Astrocyte of the hippocampus (primary cell): ENCODE measurements at regions not wholly inside any gene's neighbourhood (a gene's known extent, or its start where the extent isn't known, plus 50 kb on each side); places are given as distances from the start of the nearest gene placed in this dataset.

Experiments used
- DNase-seq: peaks from one replicate; pipeline ENCODE4 v3.0.0; 2011; ENCODE audit warnings: low read depth, low spot score

DNA sequence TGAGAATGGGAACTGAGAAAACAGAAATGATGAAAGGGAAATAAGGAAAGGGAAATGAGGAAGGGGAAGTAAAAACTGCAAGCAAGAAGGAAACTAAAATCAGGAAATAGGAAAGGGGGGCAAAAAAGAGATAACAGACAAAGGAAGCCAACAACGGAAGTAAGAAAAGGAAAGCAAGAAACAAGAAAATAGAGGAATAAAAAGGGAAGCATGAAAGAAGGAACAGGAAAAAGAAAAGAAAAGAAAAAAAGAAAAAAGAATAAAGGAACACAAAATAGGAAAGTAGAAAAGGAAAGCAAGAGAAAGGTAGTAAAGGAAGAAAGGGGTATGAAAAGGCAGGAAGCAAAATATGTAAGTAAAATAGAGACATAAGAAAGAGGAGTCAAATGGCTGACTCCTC is 241.2 kb upstream of the NCKAP5 start:
- DNase-seq = no peak

DNA sequence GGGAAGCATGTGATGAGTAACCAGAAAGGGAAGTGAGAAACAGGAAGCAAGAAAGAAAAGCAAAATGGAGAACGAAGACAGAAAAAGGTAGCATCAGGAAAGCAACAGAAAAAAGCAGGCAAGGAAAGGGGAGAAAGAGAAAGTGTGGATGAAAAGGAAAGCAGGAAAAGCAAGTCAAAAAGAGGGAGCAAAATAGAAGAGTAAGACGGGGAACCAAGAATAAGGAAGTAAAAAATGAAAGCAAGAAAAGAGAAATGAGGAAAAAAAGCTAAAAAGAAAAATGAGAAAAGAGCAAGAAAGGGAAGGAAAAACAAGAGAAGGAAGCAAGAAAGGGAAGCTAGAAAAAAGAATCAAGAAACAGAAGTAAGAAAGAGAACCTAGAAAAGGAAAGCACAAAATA is 242.3 kb upstream of the NCKAP5 start:
- no peak for DNase-seq

DNA sequence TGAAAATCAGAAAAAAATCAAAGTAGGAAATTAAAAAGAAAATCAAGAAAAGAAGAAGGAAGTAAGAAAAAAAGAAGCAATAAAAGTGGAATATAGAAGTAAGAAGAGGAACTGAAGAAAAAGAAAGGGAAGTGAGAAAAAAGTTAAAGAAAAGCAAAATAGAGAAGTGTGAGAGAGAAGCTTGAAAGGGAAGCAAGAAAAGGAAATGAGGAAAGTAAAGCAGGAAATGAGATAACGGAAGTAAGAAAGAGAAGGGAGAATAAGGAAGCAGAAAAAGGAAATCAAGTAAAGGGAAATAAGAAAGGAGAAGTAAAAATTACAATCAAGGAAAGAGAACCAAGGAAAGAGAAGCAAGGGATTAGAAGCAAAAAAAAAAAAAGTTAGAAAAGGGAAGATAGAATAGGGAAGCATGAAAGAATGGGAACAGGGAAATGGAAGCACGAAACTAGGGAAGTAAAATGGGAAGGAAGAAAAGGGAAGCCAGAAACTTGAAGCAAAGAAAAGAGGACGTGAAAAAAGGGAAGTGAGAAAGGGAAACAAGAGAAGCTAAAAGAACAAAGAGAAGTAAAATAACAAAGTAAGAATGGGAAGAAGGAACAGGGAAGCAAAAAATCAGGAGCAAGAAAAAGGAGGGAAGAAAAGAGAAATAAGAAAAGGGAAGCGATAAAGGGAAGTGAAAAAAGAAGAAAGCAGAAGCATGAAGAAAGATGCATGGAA is 243.3 kb upstream of the NCKAP5 start:
- no peak for DNase-seq

DNA sequence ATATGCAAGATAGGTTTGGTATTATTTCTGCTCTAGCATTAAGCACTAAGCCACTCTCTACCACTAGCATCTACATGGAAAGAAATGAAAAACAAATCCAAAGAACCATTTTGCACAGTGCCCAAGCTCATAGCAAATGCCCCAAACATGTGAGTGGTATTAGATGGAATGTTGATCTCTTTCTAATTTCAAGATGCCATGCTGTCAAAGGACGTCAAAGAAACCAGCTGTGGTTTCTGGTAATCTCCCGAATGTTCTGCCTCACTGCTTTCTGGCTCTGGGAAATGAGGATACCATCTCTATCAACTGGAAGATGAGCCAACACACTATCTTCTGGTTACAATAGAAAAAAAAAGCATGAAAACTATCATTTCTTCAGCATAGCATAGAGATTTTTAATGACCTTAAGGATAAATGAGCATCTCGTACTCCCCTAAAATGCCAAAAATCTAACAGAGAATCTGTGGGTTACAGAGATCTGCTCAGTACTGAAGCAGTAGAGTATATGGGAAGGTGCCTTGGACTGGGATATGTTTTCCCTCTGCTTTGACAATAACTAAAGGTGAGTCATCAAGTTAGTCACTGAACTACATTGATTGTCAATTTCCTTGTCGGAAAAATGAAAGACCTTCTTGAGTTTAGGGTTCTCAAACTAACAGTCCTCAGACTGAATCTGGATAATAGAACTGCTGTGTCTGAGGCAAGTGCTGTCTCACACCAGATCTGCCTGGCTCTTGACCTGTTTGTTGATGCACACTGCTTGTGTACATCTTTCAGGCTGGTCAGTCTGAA is 244.8 kb upstream of the NCKAP5 start:
- DNase-seq = peak; percentile 70

DNA sequence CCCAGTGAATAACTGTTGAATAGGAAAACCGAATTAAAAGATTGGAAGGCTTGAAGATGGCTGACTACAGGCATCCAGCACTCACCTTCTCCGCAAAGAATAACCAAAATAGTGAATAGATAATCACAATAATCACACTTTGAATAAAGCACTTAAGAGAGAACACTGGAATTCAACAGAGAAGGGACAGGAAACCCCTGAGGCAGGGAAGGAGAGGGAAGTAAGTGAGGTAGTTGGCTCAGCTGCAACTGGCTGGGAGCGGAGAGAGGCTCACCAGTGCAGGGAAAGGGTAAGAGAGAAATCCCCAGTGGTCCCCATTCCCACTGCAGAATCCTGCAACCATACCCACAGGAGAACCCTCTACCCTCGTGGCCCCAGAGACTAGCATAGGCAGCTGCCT is 246.6 kb upstream of the NCKAP5 start:
- DNase-seq = no peak

DNA sequence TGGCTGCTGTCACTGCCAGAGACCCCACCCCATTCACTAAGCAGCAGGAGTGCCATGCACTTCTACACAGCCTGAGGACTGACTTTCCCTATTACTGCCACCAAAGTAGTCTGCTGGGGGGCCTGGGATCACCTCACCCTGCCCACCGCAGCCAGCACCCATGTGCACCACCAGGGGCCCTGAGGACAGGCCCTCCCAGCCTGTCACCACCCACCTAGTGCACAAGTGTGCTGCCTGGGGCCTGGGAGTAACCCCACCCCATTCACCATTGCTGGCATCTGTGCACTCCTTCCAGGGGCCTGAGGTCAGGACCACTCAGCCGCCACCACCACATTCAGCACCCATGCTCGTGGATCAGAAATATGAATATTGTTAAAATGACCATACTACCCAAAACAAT is 247.8 kb upstream of the NCKAP5 start:
- DNase-seq = no peak

DNA sequence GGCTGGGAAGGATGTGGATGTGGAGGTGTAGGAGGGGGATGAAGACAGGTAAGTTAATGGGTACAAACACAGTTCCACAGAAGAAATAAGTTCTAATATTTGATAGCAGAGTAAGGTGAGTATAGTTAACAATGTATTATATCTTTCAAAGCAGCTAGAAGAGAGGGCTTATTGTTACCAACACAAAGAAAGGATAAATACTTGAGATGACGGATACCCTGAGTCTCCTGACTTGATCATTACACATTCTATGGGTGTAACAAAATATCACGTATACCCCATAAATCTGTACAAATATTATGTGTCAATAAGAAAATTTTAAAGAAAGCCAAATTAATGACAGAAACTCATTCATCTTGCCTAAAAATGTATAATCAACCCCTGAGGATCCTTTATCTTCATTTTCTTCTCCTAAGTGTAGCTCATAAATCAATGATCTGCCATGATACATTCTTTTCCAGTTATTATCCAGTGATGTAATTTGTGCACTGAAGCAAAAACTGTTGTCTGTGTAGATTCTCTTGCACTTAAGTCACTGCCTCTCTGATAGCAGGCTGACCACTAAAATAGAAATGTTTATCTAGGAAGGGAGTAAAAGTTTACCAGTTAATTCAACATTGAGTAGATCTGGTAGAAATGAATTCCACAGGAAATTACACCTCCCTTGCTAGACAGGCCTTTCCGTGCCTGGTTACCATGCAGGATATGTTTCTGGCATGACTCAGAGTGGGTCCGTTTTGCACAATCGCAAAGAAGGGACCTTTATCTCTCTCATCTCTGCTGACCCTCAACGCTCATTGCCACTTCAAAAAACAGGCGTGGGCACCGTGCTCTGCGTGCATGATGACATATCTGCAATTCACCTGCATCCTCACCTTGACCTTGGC is 249.7 kb upstream of the NCKAP5 start:
- peak; percentile 90 for DNase-seq

DNA sequence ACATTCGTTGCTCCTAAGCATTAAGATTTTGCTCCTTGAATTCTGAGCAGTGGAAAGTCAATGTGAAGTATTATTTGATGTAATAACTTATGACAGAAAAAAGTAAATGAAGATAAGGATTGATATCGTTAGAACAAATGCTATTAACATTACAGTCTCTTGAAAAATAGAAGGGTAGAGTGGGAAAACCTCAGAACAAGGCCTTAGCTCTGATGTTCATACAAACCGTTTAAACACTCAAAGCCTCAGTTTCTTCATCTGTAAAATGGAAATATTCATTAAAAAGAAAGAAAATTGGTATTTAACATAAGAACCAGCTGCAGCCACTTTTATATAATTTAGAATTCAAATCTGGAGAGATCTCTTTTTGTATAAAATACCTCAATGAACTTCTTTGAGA is 250.4 kb upstream of the NCKAP5 start:
- DNase-seq = no peak

DNA sequence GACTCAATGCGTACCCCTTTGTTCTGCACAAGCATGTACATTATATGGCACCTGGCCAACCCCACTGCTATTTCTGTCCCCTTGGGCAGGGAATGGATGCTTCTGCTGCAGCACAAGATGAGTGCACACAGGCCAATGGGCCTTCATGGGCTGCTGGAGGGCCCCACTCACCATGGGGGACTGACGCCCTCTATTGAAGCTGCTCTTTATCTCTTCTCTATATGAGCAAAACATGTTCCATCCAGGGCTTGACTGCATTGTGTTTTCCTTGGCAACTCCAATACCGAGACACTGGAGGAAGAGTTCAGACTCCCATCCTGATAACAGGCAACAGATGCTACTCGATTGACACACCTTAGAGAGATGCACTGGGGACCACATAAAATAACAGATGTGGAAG is 251.6 kb upstream of the NCKAP5 start:
- no peak for DNase-seq

DNA sequence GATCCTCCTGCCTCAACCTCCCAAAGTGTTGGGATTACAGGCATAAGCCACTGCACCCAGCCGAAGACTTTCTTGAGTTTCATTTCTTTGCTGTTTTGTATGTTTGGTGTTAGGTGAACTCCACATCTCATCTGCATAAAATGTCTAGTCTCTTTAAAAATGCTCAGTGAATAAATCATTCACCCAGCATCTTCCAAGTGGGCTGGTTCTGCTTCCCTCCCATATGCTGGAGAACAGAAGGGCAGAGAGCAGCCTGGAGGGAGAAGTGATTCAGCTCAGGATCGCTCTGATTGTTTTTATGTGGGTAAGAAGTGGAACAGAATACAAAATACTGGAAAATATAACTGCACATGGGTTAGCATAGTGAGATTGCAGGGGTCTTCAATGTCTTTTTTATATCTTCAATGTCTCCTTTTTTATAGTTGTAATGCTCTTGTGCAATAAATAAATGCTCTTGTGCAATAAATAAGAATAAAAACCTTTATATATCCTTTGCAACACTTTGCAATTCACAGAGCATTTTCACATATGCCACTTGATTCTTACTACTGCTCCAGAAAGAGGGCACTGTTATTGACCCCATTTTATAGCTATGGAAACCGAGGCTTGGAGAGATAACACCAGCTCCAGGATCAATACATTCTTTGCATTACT is 253.0 kb upstream of the NCKAP5 start:
- DNase-seq = peak; percentile 65

DNA sequence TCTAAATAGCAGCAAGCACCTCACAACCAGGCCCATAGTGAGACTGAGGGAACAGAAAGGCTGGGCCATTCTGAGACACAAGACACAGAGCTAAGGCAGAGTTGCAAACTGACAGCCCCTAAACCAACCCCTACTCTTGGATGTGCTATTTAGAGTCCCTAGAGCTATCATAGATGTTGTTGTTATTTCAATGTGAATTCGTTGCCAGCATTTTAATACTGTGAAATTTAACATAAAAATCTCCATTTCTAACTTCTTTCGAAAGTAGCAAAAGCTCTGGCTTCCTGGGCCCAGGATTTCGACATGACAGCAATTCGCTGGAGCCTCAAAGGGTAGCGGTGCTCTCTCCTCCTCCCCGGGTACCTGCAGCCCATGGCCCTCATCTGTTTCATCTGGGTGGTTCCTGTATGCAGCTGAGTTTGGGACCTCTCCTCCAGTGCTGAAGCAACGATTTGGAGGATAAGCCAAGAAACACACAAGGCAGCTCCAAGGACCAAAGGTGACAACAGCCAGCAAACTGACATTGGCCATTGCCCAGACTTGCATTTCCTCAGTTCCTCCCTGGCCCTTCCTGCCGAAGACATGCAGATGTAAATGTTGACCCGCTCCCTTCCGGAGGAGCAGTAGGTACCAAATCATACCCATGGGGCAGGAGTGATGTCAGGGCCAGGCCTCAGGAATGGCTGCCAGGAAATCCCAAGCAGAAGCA is 254.4 kb upstream of the NCKAP5 start:
- DNase-seq = no peak

DNA sequence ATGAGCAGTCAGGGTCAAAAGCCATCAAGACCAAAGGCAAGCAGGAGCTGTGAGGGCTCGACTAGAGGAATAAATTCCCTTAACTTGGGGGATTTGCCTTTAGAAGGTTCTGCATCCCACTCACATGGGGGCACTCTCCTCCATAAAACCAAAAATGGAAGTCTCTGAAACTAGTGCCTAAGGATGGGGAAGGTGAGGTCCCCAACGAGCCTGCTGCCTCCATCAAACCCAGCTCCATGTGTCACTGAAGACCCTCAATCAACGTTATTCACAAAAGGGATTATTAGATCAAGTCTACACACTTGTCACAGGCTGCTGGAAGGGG is 254.9 kb upstream of the NCKAP5 start:
- DNase-seq = no peak

DNA sequence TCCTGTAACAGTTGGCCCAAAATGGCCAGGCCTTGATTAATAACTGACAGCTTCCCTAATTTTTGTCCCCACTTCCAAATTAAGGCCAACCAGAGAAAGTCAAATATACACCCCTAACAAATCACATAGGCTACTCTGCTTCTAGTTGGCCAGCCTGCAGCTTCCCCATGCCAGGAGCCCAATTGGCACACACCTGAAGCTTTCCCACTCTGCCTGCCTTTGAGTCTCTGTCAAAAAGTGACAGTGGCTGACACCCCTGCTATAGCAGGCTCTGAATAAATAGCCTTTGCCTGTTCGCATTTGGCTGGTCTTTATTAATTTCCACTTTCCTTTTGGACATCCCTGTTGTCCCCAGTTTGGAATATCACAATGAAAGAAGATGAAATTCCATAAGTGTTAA is 256.6 kb upstream of the NCKAP5 start:
- no peak for DNase-seq

DNA sequence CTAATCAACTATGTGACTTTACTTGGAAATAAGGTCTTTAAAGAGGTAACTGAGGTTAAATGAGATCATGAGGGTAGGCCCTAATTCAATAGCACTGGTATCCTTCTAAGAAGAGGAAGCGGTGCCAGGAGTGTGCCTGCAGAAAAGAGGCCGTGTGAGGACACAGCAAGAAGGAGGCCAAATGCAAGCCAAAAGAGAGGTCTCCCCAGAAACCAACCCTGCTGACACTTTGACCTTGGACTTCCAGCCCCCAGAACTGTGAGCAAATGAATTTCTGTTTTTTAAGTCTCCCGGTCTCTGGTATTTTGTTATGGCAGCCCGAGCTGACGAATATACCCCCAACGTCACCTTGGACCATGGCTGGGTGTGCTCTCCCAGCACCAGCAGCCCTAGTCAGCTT is 257.5 kb upstream of the NCKAP5 start:
- no peak for DNase-seq

DNA sequence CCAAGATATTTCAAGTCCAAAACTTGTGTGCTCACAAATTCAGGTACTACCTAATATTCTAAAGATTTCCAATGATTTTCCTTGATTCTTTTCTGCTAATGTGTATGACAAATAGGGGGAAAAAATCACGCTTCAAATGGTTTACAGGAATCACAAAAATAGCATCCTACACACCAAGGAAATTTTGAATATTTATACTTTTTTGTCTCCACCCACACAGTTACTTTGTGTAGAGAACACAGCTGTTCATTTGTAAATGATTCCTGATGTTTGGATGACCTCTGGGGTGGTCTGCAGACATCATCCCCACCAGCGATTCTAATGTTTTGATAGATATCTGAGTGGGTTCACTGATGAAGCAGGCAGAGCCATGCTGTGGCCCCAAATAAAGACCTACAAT is 260.6 kb upstream of the NCKAP5 start:
- no peak for DNase-seq

DNA sequence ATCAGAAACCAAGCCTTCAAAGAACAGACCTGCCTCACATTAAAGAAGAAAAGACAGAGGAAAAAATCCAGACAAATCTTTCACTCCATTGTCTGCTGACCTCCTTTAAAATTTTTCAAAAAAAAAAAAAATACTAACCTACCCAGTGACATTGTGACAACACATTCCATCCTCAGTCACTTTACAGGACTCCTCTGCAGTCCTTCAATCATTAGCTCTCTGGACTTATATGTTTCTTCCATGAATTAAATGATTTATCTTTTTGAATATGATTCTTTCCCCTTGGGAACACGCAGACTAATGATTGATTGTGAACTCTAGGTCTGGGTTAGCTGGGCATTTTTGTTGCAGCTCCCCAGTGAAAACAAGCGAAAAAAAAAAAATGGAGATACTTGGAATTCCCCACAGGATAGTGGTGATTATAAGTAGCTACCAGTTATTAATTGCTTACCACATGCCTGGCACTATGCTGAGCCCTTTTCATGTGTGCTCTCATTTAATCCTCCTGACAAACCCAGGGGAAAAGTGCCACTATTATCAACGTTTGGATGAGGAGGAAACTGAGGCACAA is 261.3 kb upstream of the NCKAP5 start:
- DNase-seq = no peak

DNA sequence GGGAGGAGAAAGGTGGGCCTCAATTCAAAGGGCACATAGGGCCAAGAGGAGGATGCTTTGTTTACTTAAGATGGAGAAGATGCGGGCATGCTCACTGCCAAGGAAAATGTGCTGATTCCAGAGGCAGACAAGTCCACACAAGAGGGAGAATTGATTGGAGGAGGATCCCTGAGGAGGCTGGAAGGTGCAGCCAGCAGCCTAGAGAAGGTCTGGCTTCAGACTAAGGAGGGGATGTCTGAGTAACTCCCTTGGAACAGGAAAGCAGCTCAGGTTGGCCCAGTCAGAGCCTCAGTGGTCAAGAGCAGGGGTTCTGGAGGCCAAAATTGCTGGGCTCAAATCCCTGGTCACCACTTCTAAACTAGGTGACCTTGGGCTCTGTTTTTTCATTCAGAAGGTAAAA is 265.5 kb upstream of the NCKAP5 start:
- DNase-seq = no peak

DNA sequence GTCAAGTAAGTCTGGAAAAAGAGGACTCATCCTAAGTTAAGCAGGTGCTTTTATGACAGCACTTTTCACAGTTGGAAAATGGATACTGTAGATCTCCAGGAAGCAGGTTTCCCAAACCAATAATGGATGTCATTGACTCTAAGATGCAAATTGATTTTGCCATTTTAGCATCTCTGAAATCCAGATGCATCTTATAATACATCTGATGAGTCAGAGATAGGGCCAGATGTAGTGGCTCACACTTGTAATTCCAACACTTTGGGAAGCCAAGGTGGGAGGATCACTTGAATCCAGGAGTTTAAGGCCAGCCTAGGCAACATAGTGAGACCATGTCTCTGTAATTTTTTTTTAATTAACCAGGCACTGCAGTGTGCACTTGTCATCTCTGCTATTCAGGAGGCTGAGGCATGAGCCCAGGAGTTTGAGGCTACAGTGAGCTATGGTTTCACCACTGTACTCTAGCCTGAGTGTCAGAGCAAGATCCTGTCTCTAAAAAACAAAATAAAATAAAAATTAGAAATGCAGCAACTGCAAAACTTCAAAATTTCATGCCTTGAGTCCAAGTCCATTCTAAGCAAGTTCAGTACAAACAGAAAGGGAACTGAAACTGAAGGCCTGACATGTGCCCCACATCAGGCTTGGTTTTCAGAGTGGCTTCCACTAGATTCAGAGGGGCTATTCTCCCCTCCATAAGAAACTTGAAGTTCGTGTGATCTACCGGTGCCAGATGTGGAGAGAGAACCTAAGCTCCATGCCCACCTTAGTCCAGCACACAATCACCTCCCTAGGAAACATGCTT is 267.8 kb upstream of the NCKAP5 start:
- DNase-seq = no peak

DNA sequence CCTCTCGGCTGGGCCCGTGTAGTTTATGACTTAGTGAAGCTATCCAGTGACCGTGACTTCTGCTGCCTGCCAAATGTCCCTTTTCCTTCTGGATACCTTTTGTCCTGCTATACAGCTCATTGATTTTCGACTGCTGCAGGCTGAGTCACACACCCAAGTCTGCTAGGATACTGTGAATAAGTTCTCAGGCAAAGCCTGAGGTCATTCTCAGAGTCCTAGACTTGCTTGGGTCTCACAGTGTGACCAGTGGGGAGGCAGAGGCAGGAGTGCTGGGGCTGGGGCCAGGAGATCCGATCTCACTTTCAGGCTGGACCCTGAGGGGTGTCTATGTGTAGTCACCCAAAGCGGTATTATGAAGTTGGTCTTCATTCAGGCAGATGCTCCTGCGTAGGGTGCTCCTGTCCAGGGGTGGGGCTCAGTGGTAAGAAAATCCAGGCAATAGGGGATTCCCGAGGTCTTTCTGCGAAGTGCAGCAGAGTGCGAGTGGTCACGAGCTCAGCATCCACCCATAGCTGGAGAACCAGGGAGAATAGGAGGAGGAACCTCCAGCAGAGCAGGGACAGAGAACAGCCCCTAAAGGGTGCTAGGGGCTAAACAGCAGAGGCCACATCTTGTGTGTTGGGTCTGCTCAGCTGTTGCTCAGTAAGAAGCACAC is 268.6 kb upstream of the NCKAP5 start:
- DNase-seq = peak; percentile 22
